HUES48 (cell line): ENCODE measurements at regions not wholly inside any gene's neighbourhood (a gene's known extent, or its start where the extent isn't known, plus 50 kb on each side); places are given as distances from the start of the nearest gene placed in this dataset.
"Not testable (repeated sequence)": the region's sequence is repeated elsewhere in the genome, so short reads cannot be mapped to it uniquely, and the experiment has no call there.

ENCODE experiments used
- H3K27ac ChIP-seq: one replicate; pipeline ENCODE4 v1.7.0; 2013; ENCODE audit warnings: low read depth, low read length, inconsistent platforms
- H3K27me3 ChIP-seq: 2 replicates; pipeline ENCODE4 v1.6.1; 2013; ENCODE audit warnings: mild to moderate bottlenecking, low read length; ENCODE audit not compliant: control insufficient read depth, insufficient read depth
- H3K36me3 ChIP-seq: 2 replicates; pipeline ENCODE4 v1.6.1; 2013; ENCODE audit warnings: low read length; ENCODE audit not compliant: control insufficient read depth, insufficient read depth
- H3K4me1 ChIP-seq: 2 replicates; pipeline ENCODE4 v1.6.1; 2013; ENCODE audit warnings: mild to moderate bottlenecking, low read length; ENCODE audit not compliant: control insufficient read depth, insufficient read depth
- H3K4me3 ChIP-seq: 2 replicates; pipeline ENCODE4 v1.5.1; 2013; ENCODE audit warnings: mild to moderate bottlenecking, low read depth, low read length
- H3K9ac ChIP-seq: 2 replicates; pipeline ENCODE4 v1.6.1; 2013; ENCODE audit warnings: mild to moderate bottlenecking, low read depth, low read length, moderate library complexity
- H3K9me3 ChIP-seq: 2 replicates; pipeline ENCODE4 v1.6.1; 2013; ENCODE audit warnings: low read length; ENCODE audit not compliant: control insufficient read depth, insufficient read depth

DNA sequence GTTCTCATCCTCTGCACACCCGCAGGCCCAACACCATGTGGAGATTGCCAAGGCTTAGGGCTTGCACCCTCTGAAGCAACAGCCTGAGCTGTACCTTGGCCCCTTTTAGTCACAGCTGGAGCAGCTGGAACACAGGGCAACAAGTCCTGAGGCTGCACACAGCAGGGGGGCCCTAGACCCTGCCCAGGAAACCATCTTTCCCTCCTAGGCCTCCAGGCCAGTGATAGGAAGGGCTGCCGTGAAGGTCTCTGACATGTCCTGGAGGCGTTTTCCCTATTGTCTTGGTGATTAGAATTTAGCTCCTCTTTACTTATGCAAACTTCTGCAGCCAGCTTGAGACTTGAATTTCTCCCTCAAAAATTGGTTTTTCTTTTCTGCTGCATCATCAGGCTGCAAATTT is 373.5 kb upstream of the CLEC14A start:
- H3K9me3 ChIP-seq = peaks cover 46% of the 10 kb centered on the region
- no peak overlapping the region for H3K4me3 ChIP-seq
- H3K27me3 ChIP-seq = no peaks in the 10 kb centered on the region
- H3K36me3 ChIP-seq = no peaks in the 10 kb centered on the region
- H3K4me1 ChIP-seq = no peaks in the 10 kb centered on the region
- H3K9ac ChIP-seq = no peak overlapping the region
- no peak overlapping the region for H3K27ac ChIP-seq

DNA sequence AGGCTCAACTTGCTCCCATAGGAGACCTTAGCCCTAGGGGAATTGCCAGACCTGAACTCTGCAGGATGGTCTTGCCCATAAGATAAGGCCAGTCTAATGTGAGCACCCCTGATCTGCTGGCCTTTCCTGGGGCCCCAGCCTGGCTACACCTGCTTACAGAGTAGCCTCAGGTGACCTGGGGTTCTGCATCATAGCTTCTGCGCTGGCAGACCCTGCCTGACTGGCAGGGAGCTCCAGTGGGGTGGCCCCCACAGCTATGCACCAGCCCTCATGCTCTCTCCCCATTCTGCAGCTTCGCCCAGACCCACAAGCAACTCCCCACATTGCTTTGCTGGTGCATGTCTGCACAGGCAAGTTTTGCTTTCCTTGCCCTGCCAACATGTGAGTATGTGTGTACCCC is 371.3 kb upstream of the CLEC14A start:
- Histone ChIP-seq H3K27me3 (no peaks in the 10 kb centered on the region), H3K36me3 (no peaks in the 10 kb centered on the region), H3K9me3 (peaks cover 39% of the 10 kb centered on the region), H3K27ac (no peak overlapping the region), H3K4me1 (no peaks in the 10 kb centered on the region), H3K9ac (no peak overlapping the region), H3K4me3 (no peak overlapping the region)

DNA sequence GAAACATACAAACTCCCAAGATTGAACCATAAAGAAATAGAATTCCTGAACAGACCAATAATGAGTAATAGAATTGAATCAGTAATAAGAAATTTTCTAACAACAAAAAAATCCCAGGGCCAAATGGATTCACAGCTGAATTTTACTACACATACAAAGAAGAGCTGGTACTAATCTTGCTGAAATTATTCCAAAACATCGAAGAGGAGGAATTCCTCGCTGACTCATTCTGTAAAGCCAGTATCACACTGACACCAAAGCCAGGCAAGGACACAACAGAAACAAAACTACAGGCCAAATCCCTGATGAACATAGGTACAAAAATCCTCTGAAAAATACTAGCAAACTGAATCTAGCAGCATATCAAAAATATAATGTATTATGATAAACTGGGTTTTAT is 367.8 kb upstream of the CLEC14A start:
- Histone ChIP-seq H3K4me3 (no peak overlapping the region), H3K4me1 (no peaks in the 10 kb centered on the region), H3K9ac (no peak overlapping the region), H3K27me3 (no peaks in the 10 kb centered on the region), H3K9me3 (peaks cover 20% of the 10 kb centered on the region), H3K27ac (no peak overlapping the region), H3K36me3 (no peaks in the 10 kb centered on the region)

DNA sequence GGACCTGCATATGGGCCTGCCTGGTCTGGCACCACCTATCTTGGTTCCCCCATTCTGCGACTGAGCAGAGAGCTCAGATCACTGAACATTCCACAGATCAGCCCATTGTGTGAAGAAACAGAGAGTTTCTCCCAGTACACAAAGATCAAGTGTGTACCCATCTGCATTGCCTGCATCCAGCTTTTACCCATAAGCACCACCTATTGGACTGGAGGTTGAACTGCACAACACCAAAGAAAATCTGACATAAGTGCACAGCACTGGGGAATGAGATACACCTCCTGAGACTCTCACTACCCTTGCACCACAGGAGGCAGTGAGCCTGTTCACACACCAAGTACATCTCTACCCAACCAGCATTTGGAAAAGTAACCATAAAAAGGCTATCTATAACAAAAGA is 362.6 kb upstream of the CLEC14A start:
- no peaks in the 10 kb centered on the region for H3K4me1 ChIP-seq
- H3K27ac ChIP-seq = no peak overlapping the region
- no peaks in the 10 kb centered on the region for H3K36me3 ChIP-seq
- H3K9me3 ChIP-seq = 0 out of 2 replicates have a peak, but pooled peaks cover 5% of the 10 kb centered on the region
- no peaks in the 10 kb centered on the region for H3K27me3 ChIP-seq
- no peak overlapping the region for H3K9ac ChIP-seq
- H3K4me3 ChIP-seq = no peak overlapping the region

DNA sequence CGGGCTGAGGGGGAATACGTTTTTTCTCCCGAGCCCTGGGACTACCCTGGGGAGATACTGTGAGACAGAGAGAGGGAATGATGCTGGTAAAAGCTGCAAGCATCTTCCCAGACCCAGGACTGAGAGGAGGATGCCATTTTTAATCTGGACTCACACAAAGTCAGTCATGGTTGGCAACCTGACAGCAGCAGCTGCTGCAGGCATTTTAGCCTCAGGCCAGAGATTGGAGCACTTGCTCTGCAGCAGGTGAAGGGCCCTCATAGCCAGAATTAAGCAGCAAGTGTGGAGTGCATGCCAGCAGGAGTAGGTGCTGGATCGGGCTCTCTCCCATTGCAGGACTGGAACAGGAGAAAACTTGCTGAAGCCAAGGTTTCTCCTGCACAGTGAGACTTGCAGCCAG is 361.1 kb upstream of the CLEC14A start:
- H3K9ac ChIP-seq = no peak overlapping the region
- H3K36me3 ChIP-seq = no peaks in the 10 kb centered on the region
- H3K27ac ChIP-seq = no peak overlapping the region
- H3K9me3 ChIP-seq = 0 out of 2 replicates have a peak, but pooled peaks cover 5% of the 10 kb centered on the region
- H3K27me3 ChIP-seq = no peaks in the 10 kb centered on the region
- H3K4me1 ChIP-seq = peaks cover 4% of the 10 kb centered on the region
- no peak overlapping the region for H3K4me3 ChIP-seq

DNA sequence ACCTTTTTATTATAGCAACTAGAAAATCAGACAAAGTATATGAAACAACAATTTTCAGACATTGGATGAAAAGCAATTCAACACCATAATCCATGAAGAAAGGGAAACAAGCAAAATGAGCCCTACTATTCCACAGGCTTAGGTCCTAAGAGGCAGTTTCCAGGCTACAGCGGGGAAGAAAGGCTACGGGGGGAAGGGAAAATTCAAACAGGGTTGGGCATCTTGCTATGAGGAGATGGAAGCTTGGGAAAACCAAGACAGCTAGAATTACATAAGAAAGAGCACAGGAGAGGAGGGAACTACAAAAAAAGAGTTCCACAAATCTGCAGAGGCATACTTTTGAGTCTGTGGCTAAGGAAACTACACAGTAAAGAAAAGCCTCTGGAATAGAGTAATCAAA is 356.0 kb upstream of the CLEC14A start:
- Histone ChIP-seq H3K9me3 (no peaks in the 10 kb centered on the region), H3K9ac (no peak overlapping the region), H3K36me3 (no peaks in the 10 kb centered on the region), H3K4me1 (peaks cover 9% of the 10 kb centered on the region), H3K27ac (no peak overlapping the region), H3K27me3 (no peaks in the 10 kb centered on the region; the same call in 1 of the 2 replicates), H3K4me3 (no peak overlapping the region)

DNA sequence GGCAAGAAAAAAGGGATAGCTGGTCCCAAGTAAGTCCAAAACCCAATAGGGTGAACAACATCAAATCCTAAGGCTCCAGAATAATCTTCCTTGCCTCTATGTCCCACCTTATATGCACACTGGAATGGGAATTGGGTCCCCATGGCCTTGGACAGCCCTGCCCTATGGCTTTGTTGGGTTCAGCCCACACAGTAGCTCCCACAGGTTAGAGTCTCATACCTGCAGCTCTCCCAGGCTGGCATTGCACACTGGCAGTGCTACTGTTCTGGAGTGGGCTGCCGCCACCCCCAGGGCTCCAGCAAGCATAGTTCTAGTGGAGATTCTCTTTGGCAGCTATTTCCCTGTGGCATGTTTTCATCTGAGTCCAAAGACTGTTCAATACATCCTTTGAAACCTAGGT is 352.4 kb upstream of the CLEC14A start:
- Histone ChIP-seq H3K27me3 (no peaks in the 10 kb centered on the region; the same call in 1 of the 2 replicates), H3K4me1 (peaks cover 9% of the 10 kb centered on the region), H3K36me3 (no peaks in the 10 kb centered on the region), H3K4me3 (no peak overlapping the region), H3K9ac (no peak overlapping the region), H3K27ac (no peak overlapping the region), H3K9me3 (no peaks in the 10 kb centered on the region)

DNA sequence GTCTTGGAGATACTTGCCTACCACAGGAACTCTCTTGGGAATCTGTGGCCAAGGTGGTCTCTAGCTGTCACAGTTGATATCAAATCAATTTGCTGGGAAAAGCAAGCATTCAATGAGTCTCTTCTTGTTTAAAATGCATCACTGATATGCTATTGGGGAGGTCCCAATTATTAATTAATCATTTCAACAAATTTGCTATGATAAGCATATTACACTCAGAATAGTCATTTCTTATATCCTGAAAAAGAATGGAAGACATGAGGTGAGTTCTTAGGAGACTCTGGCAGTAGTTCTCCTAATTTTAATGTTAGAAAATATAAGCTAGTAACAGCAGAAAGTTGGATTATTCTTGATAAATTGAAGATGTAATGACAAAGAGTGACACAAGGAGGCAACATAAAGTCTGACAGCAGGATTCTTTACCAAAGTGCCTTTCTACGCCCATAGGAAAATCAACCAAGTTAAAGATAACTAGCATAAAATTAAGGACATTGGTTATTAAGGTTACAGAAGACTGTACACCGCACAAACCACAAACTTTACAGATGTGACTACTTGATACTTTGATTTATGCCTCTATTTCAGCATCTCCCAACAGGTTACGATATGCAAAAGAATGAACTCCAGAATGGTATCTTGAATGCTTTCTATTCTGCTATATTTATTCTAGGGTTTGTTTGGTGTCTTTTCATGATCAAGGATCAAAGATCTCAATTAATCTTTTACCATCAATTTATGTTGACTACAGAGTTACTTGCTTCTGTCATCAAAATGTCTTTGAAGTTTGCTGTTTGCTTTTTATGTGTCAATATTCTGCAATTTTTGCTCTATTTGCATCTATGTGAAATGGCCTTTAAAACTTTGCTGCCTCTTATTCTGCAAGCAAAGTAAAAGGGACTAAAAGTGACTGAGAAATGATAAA is 349.6 kb upstream of the CLEC14A start:
- H3K27ac ChIP-seq = no peak overlapping the region
- no peaks in the 10 kb centered on the region for H3K36me3 ChIP-seq
- no peak overlapping the region for H3K4me3 ChIP-seq
- no peaks in the 10 kb centered on the region; the same call in 1 of the 2 replicates for H3K27me3 ChIP-seq
- no peaks in the 10 kb centered on the region for H3K4me1 ChIP-seq
- no peaks in the 10 kb centered on the region for H3K9me3 ChIP-seq
- H3K9ac ChIP-seq = no peak overlapping the region

DNA sequence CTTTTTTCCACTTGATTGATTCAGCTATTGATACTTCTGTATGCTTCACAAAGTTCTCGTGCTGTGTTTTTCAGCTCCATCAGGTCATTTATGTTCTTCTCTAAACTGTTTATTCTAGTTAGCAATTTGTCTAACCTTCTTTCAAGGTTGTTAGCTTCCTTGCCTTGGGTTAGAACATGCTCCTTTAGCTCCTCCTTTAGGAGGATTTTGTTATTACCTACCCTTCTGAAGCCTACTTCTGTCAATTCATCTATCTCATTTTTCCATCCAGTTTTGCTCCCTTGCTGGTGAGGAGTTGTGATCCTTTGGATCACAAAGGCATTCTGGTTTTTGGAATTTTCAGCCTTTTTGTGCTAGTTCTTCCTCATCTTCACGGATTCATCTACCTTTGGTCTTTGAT is 344.7 kb upstream of the CLEC14A start:
- H3K4me3 ChIP-seq = not testable (repeated sequence)

DNA sequence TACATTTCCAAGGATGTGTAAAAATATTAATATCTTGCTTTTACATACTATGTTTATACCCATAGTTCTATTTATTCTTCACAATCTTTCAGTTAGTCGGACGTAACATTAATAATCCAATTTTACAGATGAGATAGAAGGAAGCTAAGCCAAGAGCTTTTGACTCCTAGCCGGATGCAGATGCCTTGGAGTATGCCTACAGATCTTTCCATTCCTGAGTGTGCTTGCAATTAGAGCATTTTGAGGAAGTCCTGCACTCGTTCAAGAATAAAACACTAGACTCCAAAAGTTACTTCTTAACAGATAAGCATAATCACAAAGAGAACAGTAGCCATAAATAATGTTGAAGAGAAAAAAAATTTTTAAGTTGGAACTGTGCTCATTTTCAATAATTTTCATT is 337.6 kb upstream of the CLEC14A start:
- no peaks in the 10 kb centered on the region for H3K4me1 ChIP-seq
- no peaks in the 10 kb centered on the region for H3K9me3 ChIP-seq
- no peaks in the 10 kb centered on the region for H3K27me3 ChIP-seq
- no peak overlapping the region for H3K27ac ChIP-seq
- H3K4me3 ChIP-seq = no peak overlapping the region
- no peaks in the 10 kb centered on the region for H3K36me3 ChIP-seq
- no peak overlapping the region for H3K9ac ChIP-seq

More for the DNA sequence above, 344.7 kb upstream of the CLEC14A start:
- H3K4me1 ChIP-seq, H3K9ac ChIP-seq, H3K36me3 ChIP-seq, H3K27me3 ChIP-seq, H3K9me3 ChIP-seq, H3K27ac ChIP-seq: not testable (repeated sequence)

DNA sequence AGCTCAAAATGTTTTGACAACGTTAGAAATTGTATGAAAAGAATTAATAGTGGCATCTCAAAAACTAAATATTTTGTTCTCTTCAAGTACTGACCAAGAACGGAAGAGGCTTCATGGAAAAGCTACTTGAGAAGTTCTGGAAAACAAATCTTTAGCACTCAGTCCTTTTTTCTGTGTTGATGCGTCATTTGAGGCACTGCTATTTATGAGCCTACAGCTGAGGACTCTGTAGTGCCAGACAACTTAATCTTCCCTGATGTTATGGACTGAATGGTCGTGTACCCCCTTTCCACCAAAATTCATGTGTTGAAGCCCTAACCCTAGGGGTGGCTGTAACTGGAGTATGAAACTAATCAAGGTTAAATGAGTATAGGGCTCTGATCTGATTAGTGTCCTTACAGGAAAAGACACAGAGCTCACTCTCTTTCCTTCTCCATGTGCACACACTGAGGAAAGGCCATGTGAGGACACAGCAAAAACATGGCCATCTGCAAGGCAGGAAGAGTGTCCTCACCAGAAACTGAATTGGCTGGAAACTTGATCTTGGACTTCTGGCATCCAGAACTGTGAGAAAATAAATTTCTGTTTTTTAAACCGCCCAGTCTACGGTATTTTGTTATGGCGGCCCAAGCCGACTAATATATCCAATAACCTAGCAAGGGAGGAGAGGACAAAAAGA is 337.0 kb upstream of the CLEC14A start:
- no peaks in the 10 kb centered on the region for H3K9me3 ChIP-seq
- H3K27me3 ChIP-seq = no peaks in the 10 kb centered on the region
- no peak overlapping the region for H3K9ac ChIP-seq
- no peaks in the 10 kb centered on the region for H3K4me1 ChIP-seq
- H3K36me3 ChIP-seq = no peaks in the 10 kb centered on the region
- H3K4me3 ChIP-seq = no peak overlapping the region
- H3K27ac ChIP-seq = no peak overlapping the region
